ENCODE measurements at regions not wholly inside any gene's neighbourhood (a gene's known extent, or its start where the extent isn't known, plus 50 kb on each side); places are given as distances from the start of the nearest gene placed in this dataset.

GRCh38 chr4:57282933-57283310 lies 172.7 kb upstream of the IGFBP7 start:
- no peak overlapping the region for H3K4me2 ChIP-seq (ENCODE audit: low read length, poor library complexity, severe bottlenecking)
- no peak overlapping the region for H2AK5ac ChIP-seq (ENCODE audit: low read length, severe bottlenecking)
- H3K4me3 ChIP-seq (ENCODE audit: insufficient read depth in 1 of 2, low read depth in 1 of 2, low read length in 2 of 2), result no peak overlapping the region
- DNase-seq, result no peak
- no peak overlapping the region for H3K27ac ChIP-seq (ENCODE audit: low read length, poor library complexity, severe bottlenecking)
- H3K79me1 ChIP-seq (replicated peaks; ENCODE audit: low read length, poor library complexity, severe bottlenecking), result no peaks in the 10 kb centered on the region
- no CpG with 5 or more reads among the region's 1 CpG for WGBS
- H3K9me3 ChIP-seq (ENCODE audit: control insufficient read depth, low read length), result no peaks in the 10 kb centered on the region
- H4K8ac ChIP-seq (ENCODE audit: low read length), result no peak overlapping the region
- H3K36me3 ChIP-seq (ENCODE audit: control insufficient read depth in 1 of 2, insufficient read depth in 2 of 2, low read depth in 1 of 2, low read length in 2 of 2), result no peaks in the 10 kb centered on the region
- H3K4me1 ChIP-seq (ENCODE audit: control insufficient read depth, insufficient read depth, low read depth, low read length), result peaks cover 4% of the 10 kb centered on the region
- no peaks in the 10 kb centered on the region for H3K27me3 ChIP-seq (ENCODE audit: control insufficient read depth in 1 of 2, insufficient read depth in 1 of 2, low read length in 2 of 2)
- no peak overlapping the region for H2BK15ac ChIP-seq (ENCODE audit: low read depth, poor library complexity, severe bottlenecking)
- no peak overlapping the region for H4K91ac ChIP-seq (ENCODE audit: low read length)
- H3K4ac ChIP-seq (ENCODE audit: low read depth in 1 of 2, low read length in 2 of 2), result no peak overlapping the region
- H2BK12ac ChIP-seq (ENCODE audit: low read length in 2 of 2), result no peak overlapping the region
- H2BK120ac ChIP-seq (ENCODE audit: low read depth, low read length), result no peak overlapping the region
- no peak overlapping the region for H3K9ac ChIP-seq (ENCODE audit: low read length)
- no peak overlapping the region for H2AFZ ChIP-seq (ENCODE audit: low read depth, low read length)
- no peak overlapping the region for H3K18ac ChIP-seq (ENCODE audit: low read depth in 1 of 2, low read length in 2 of 2)
- no peak overlapping the region for H2BK5ac ChIP-seq (ENCODE audit: low read depth, low read length, poor library complexity, severe bottlenecking)
- no peak overlapping the region for H3K14ac ChIP-seq (ENCODE audit: low read length in 2 of 2)
- H3K23ac ChIP-seq (ENCODE audit: low read length in 2 of 2), result no peak overlapping the region

GRCh38 chr4:57280481-57280880 lies 170.3 kb upstream of the IGFBP7 start:
- no peak overlapping the region for H2BK12ac ChIP-seq (ENCODE audit: low read length in 2 of 2)
- no peak overlapping the region for H2AK5ac ChIP-seq (ENCODE audit: low read length, severe bottlenecking)
- H3K79me1 ChIP-seq (replicated peaks; ENCODE audit: low read length, poor library complexity, severe bottlenecking), result no peaks in the 10 kb centered on the region
- H2BK15ac ChIP-seq (ENCODE audit: low read depth, poor library complexity, severe bottlenecking), result no peak overlapping the region
- no peak overlapping the region for H3K4me2 ChIP-seq (ENCODE audit: low read length, poor library complexity, severe bottlenecking)
- no peak overlapping the region for H3K4ac ChIP-seq (ENCODE audit: low read depth in 1 of 2, low read length in 2 of 2)
- H3K4me3 ChIP-seq (ENCODE audit: insufficient read depth in 1 of 2, low read depth in 1 of 2, low read length in 2 of 2), result no peak overlapping the region
- no peaks in the 10 kb centered on the region for H3K27me3 ChIP-seq (ENCODE audit: control insufficient read depth in 1 of 2, insufficient read depth in 1 of 2, low read length in 2 of 2)
- H3K14ac ChIP-seq (ENCODE audit: low read length in 2 of 2), result no peak overlapping the region
- H3K27ac ChIP-seq (ENCODE audit: low read length, poor library complexity, severe bottlenecking), result no peak overlapping the region
- WGBS, result 86% methylated on average over 2 of the region's 2 CpGs
- no peaks in the 10 kb centered on the region for H3K36me3 ChIP-seq (ENCODE audit: control insufficient read depth in 1 of 2, insufficient read depth in 2 of 2, low read depth in 1 of 2, low read length in 2 of 2)
- no peak overlapping the region for H3K9ac ChIP-seq (ENCODE audit: low read length)
- no peak overlapping the region for H2BK5ac ChIP-seq (ENCODE audit: low read depth, low read length, poor library complexity, severe bottlenecking)
- no peak overlapping the region for H2BK120ac ChIP-seq (ENCODE audit: low read depth, low read length)
- no peak overlapping the region for H3K23ac ChIP-seq (ENCODE audit: low read length in 2 of 2)
- DNase-seq, result no peak
- no peak overlapping the region for H3K18ac ChIP-seq (ENCODE audit: low read depth in 1 of 2, low read length in 2 of 2)
- H2AFZ ChIP-seq (ENCODE audit: low read depth, low read length), result no peak overlapping the region
- H4K91ac ChIP-seq (ENCODE audit: low read length), result no peak overlapping the region
- H4K8ac ChIP-seq (ENCODE audit: low read length), result no peak overlapping the region
- H3K4me1 ChIP-seq (ENCODE audit: control insufficient read depth, insufficient read depth, low read depth, low read length), result peaks cover 4% of the 10 kb centered on the region
- H3K9me3 ChIP-seq (ENCODE audit: control insufficient read depth, low read length), result no peaks in the 10 kb centered on the region

GRCh38 chr4:57278780-57279179 lies 168.6 kb upstream of the IGFBP7 start:
- no peaks in the 10 kb centered on the region for H3K36me3 ChIP-seq (ENCODE audit: control insufficient read depth in 1 of 2, insufficient read depth in 2 of 2, low read depth in 1 of 2, low read length in 2 of 2)
- no peak overlapping the region for H2BK120ac ChIP-seq (ENCODE audit: low read depth, low read length)
- H3K9ac ChIP-seq (ENCODE audit: low read length), result no peak overlapping the region
- H2AFZ ChIP-seq (ENCODE audit: low read depth, low read length), result no peak overlapping the region
- no peak overlapping the region for H3K14ac ChIP-seq (ENCODE audit: low read length in 2 of 2)
- DNase-seq, result no peak
- H3K27me3 ChIP-seq (ENCODE audit: control insufficient read depth in 1 of 2, insufficient read depth in 1 of 2, low read length in 2 of 2), result no peaks in the 10 kb centered on the region
- H4K8ac ChIP-seq (ENCODE audit: low read length), result no peak overlapping the region
- H3K23ac ChIP-seq (ENCODE audit: low read length in 2 of 2), result no peak overlapping the region
- H4K91ac ChIP-seq (ENCODE audit: low read length), result no peak overlapping the region
- WGBS, result 91% methylated on average over 6 of the region's 6 CpGs
- no peak overlapping the region for H3K4me2 ChIP-seq (ENCODE audit: low read length, poor library complexity, severe bottlenecking)
- H3K27ac ChIP-seq (ENCODE audit: low read length, poor library complexity, severe bottlenecking), result no peak overlapping the region
- H3K9me3 ChIP-seq (ENCODE audit: control insufficient read depth, low read length), result no peaks in the 10 kb centered on the region
- no peak overlapping the region for H2BK5ac ChIP-seq (ENCODE audit: low read depth, low read length, poor library complexity, severe bottlenecking)
- H2BK15ac ChIP-seq (ENCODE audit: low read depth, poor library complexity, severe bottlenecking), result no peak overlapping the region
- H2AK5ac ChIP-seq (ENCODE audit: low read length, severe bottlenecking), result no peak overlapping the region
- no peaks in the 10 kb centered on the region for H3K79me1 ChIP-seq (replicated peaks; ENCODE audit: low read length, poor library complexity, severe bottlenecking)
- H3K4me3 ChIP-seq (ENCODE audit: insufficient read depth in 1 of 2, low read depth in 1 of 2, low read length in 2 of 2), result no peak overlapping the region
- no peak overlapping the region for H3K18ac ChIP-seq (ENCODE audit: low read depth in 1 of 2, low read length in 2 of 2)
- no peak overlapping the region for H3K4ac ChIP-seq (ENCODE audit: low read depth in 1 of 2, low read length in 2 of 2)
- H3K4me1 ChIP-seq (ENCODE audit: control insufficient read depth, insufficient read depth, low read depth, low read length), result peaks cover 4% of the 10 kb centered on the region
- H2BK12ac ChIP-seq (ENCODE audit: low read length in 2 of 2), result no peak overlapping the region

GRCh38 chr4:57274082-57274481 lies 163.9 kb upstream of the IGFBP7 start:
- WGBS, result no CpG with 5 or more reads among the region's 2 CpGs
- H4K91ac ChIP-seq (ENCODE audit: low read length), result no peak overlapping the region
- H3K4me1 ChIP-seq (ENCODE audit: control insufficient read depth, insufficient read depth, low read depth, low read length), result no peaks in the 10 kb centered on the region
- no peak overlapping the region for H3K4ac ChIP-seq (ENCODE audit: low read depth in 1 of 2, low read length in 2 of 2)
- no peak overlapping the region for H2BK12ac ChIP-seq (ENCODE audit: low read length in 2 of 2)
- H2AK5ac ChIP-seq (ENCODE audit: low read length, severe bottlenecking), result no peak overlapping the region
- H3K18ac ChIP-seq (ENCODE audit: low read depth in 1 of 2, low read length in 2 of 2), result no peak overlapping the region
- H3K79me1 ChIP-seq (replicated peaks; ENCODE audit: low read length, poor library complexity, severe bottlenecking), result no peaks in the 10 kb centered on the region
- peaks cover 3 to 10% of the 10 kb centered on the region in 2 experiments for H3K27me3 ChIP-seq (ENCODE audit: control insufficient read depth in 1 of 2, insufficient read depth in 1 of 2, low read length in 2 of 2)
- H3K23ac ChIP-seq (ENCODE audit: low read length in 2 of 2), result no peak overlapping the region
- no peak overlapping the region for H4K8ac ChIP-seq (ENCODE audit: low read length)
- no peak overlapping the region for H2BK5ac ChIP-seq (ENCODE audit: low read depth, low read length, poor library complexity, severe bottlenecking)
- no peak overlapping the region for H2BK15ac ChIP-seq (ENCODE audit: low read depth, poor library complexity, severe bottlenecking)
- H3K36me3 ChIP-seq (ENCODE audit: control insufficient read depth in 1 of 2, insufficient read depth in 2 of 2, low read depth in 1 of 2, low read length in 2 of 2), result no peaks in the 10 kb centered on the region
- H3K9ac ChIP-seq (ENCODE audit: low read length), result no peak overlapping the region
- H2AFZ ChIP-seq (ENCODE audit: low read depth, low read length), result no peak overlapping the region
- no peak overlapping the region for H3K4me3 ChIP-seq (ENCODE audit: insufficient read depth in 1 of 2, low read depth in 1 of 2, low read length in 2 of 2)
- H3K27ac ChIP-seq (ENCODE audit: low read length, poor library complexity, severe bottlenecking), result no peak overlapping the region
- H3K4me2 ChIP-seq (ENCODE audit: low read length, poor library complexity, severe bottlenecking), result no peak overlapping the region
- no peak overlapping the region for H3K14ac ChIP-seq (ENCODE audit: low read length in 2 of 2)
- H2BK120ac ChIP-seq (ENCODE audit: low read depth, low read length), result no peak overlapping the region
- no peak for DNase-seq
- no peaks in the 10 kb centered on the region for H3K9me3 ChIP-seq (ENCODE audit: control insufficient read depth, low read length)

All from mesenchymal stem cell (in vitro differentiated cells and primary cell).